ENCODE measurements at regions not wholly inside any gene's neighbourhood (a gene's known extent, or its start where the extent isn't known, plus 50 kb on each side); places are given as distances from the start of the nearest gene placed in this dataset.

GRCh38 chr4:124433044-124433443, 279.5 kb downstream of the ANKRD50 start:
- CTCF ChIA-PET (ENCODE audit: unreplicated experiment) = no interaction called here
- Histone ChIP-seq H3K9me2 (ENCODE audit: insufficient read depth, low read length) (no peaks in the 10 kb centered on the region), H4K20me1 (ENCODE audit: insufficient read depth, low read length) (no peaks in the 10 kb centered on the region), H3K27ac (ENCODE audit: low read depth, low read length, poor library complexity, severe bottlenecking) (no peak overlapping the region), H3K9me3 (ENCODE audit: low read length) (no peaks in the 10 kb centered on the region), H3K4me2 (ENCODE audit: low read length) (no peak overlapping the region), H3K4me1 (ENCODE audit: insufficient read depth, low read length, poor library complexity, severe bottlenecking) (no peaks in the 10 kb centered on the region), H2AFZ (ENCODE audit: low read length) (no peak overlapping the region), H3K36me3 (ENCODE audit: insufficient read depth, low read length) (no peaks in the 10 kb centered on the region), H3K4me3 (ENCODE audit: low read depth, low read length, poor library complexity, severe bottlenecking) (no peak overlapping the region), H3K79me2 (ENCODE audit: insufficient read depth, low read depth, low read length) (no peaks in the 10 kb centered on the region)
- POLR2A ChIA-PET = interaction anchor here (0.6 kb wide), 1 partner anchor 1977 kb away, joined by 3 read pairs; no protein-coding TSS in a partner anchor
- intact Hi-C loops (cut with micrococcal nuclease; ENCODE audit: unreplicated experiment) = no loop called here
- TF ChIP-seq EZH2phosphoT487 (IDR thresholded peaks at IDR 0.05; ENCODE audit: borderline replicate concordance, low read depth, low read length) = no peak
- TF ChIP-seq, protein P1, sequence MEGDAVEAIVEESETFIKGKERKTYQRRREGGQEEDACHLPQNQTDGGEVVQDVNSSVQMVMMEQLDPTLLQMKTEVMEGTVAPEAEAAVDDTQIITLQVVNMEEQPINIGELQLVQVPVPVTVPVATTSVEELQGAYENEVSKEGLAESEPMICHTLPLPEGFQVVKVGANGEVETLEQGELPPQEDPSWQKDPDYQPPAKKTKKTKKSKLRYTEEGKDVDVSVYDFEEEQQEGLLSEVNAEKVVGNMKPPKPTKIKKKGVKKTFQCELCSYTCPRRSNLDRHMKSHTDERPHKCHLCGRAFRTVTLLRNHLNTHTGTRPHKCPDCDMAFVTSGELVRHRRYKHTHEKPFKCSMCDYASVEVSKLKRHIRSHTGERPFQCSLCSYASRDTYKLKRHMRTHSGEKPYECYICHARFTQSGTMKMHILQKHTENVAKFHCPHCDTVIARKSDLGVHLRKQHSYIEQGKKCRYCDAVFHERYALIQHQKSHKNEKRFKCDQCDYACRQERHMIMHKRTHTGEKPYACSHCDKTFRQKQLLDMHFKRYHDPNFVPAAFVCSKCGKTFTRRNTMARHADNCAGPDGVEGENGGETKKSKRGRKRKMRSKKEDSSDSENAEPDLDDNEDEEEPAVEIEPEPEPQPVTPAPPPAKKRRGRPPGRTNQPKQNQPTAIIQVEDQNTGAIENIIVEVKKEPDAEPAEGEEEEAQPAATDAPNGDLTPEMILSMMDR (conservative IDR thresholded peaks at IDR 0.05; ENCODE audit: low read length) = no peak
- DNase-seq (ENCODE audit: low spot score) = no peak
- no TSS peak for BruUV-seq (replicated peaks)

- ChIA-PET CTCF (ENCODE audit: unreplicated experiment) (no interaction called here), POLR2A (no interaction called here)
- intact Hi-C loops (cut with micrococcal nuclease; ENCODE audit: unreplicated experiment) = no loop called here
- TF ChIP-seq, protein P1 (conservative IDR thresholded peaks at IDR 0.05; ENCODE audit: low read length) = no peak
- no peak for TF ChIP-seq EZH2phosphoT487 (IDR thresholded peaks at IDR 0.05; ENCODE audit: borderline replicate concordance, low read depth, low read length)
- H3K4me3 ChIP-seq (ENCODE audit: low read depth, low read length, poor library complexity, severe bottlenecking) = no peak overlapping the region
- no peak overlapping the region for H3K4me2 ChIP-seq (ENCODE audit: low read length)
- H3K36me3 ChIP-seq (ENCODE audit: insufficient read depth, low read length) = no peaks in the 10 kb centered on the region
- no TSS peak for BruUV-seq (replicated peaks)
- no peaks in the 10 kb centered on the region for H3K79me2 ChIP-seq (ENCODE audit: insufficient read depth, low read depth, low read length)
- H4K20me1 ChIP-seq (ENCODE audit: insufficient read depth, low read length) = no peaks in the 10 kb centered on the region
- H3K9me2 ChIP-seq (ENCODE audit: insufficient read depth, low read length) = no peaks in the 10 kb centered on the region
- no peak overlapping the region for H2AFZ ChIP-seq (ENCODE audit: low read length)
- DNase-seq (ENCODE audit: low spot score) = no peak
- no peak overlapping the region for H3K27ac ChIP-seq (ENCODE audit: low read depth, low read length, poor library complexity, severe bottlenecking)
- H3K9me3 ChIP-seq (ENCODE audit: low read length) = no peaks in the 10 kb centered on the region
- H3K4me1 ChIP-seq (ENCODE audit: insufficient read depth, low read length, poor library complexity, severe bottlenecking) = no peaks in the 10 kb centered on the region
Measured at GRCh38 chr4:124433500-124433899, 279.0 kb downstream of the ANKRD50 start.

DNA sequence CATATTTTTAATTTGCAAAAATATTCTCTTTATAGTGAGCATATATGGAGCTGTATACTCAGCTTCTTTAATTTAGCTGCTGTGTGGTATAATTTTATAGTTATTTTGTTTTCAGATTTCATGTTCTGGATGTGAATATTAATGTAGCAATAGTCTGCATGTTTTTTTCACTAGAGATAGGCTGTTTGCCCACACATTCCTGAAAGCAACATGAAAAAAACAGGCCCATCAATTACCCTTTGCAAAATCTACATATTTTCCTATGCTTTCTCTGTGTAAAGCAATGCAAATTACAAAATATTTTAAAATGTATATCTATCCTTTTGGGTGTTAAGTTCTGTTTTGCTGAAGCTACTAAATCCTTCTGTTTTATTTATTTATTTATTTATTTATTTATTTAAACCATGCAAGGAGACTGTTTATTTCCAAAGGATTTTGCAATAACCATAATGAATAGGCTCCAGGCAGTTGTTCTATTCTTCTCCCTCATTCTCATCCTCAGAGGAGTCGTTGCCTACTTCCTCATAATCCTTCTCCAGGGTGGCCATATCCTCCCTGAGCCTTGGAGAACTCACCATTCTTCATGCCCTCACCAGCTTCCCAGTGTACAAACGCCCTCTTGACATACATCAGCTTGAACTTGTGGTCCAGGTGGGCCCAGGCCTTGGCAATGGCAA, 277.1 kb downstream of the ANKRD50 start:
- Histone ChIP-seq H3K36me3 (ENCODE audit: insufficient read depth, low read length) (no peaks in the 10 kb centered on the region), H3K9me3 (ENCODE audit: low read length) (no peaks in the 10 kb centered on the region), H3K4me3 (ENCODE audit: low read depth, low read length, poor library complexity, severe bottlenecking) (no peak overlapping the region), H3K4me1 (ENCODE audit: insufficient read depth, low read length, poor library complexity, severe bottlenecking) (no peaks in the 10 kb centered on the region), H4K20me1 (ENCODE audit: insufficient read depth, low read length) (no peaks in the 10 kb centered on the region), H3K4me2 (ENCODE audit: low read length) (no peak overlapping the region), H2AFZ (ENCODE audit: low read length) (no peak overlapping the region), H3K79me2 (ENCODE audit: insufficient read depth, low read depth, low read length) (no peaks in the 10 kb centered on the region), H3K9me2 (ENCODE audit: insufficient read depth, low read length) (no peaks in the 10 kb centered on the region), H3K27ac (ENCODE audit: low read depth, low read length, poor library complexity, severe bottlenecking) (no peak overlapping the region)
- ChIA-PET CTCF (ENCODE audit: unreplicated experiment) (no interaction called here), POLR2A (no interaction called here)
- BruUV-seq (replicated peaks) = no TSS peak
- intact Hi-C loops (cut with micrococcal nuclease; ENCODE audit: unreplicated experiment) = no loop called here
- DNase-seq (ENCODE audit: low spot score) = no peak
- no peak for TF ChIP-seq EZH2phosphoT487 (IDR thresholded peaks at IDR 0.05; ENCODE audit: borderline replicate concordance, low read depth, low read length)
- TF ChIP-seq, protein P1 (conservative IDR thresholded peaks at IDR 0.05; ENCODE audit: low read length) = no peak

Measured in OCI-LY7 (cell line).